ENCODE measurements at regions not wholly inside any gene's neighbourhood (a gene's known extent, or its start where the extent isn't known, plus 50 kb on each side); places are given as distances from the start of the nearest gene placed in this dataset.

GRCh38 chr12:20122274-20122673, 246.1 kb upstream of the PDE3A start:
- H3K27me3 Mint-ChIP-seq (ENCODE audit: low read depth in 3 of 3), result peaks cover 0 to 1% (median 0%) of the 10 kb centered on the region in 3 donors
- H3K27me3 ChIP-seq (ENCODE audit: control insufficient read depth in 2 of 2, insufficient read depth in 2 of 2, low read length in 2 of 2), result no peaks in the 10 kb centered on the region
- no peaks in the 10 kb centered on the region for H4K20me1 ChIP-seq (ENCODE audit: insufficient read depth, low read length)
- no peaks in the 10 kb centered on the region for H3K9me3 ChIP-seq (replicated peaks in 1 of 2; ENCODE audit: control insufficient read depth in 1 of 2, insufficient read depth in 1 of 2, low read length in 2 of 2)
- no peak overlapping the region for H3K4me3 Mint-ChIP-seq
- no peak overlapping the region for H3K4me3 ChIP-seq (replicated peaks in 1 of 3; ENCODE audit: low read depth in 2 of 3, low read length in 3 of 3)
- no peak overlapping the region for H3K27ac ChIP-seq (ENCODE audit: low read depth in 1 of 2, low read length in 2 of 2)
- H3K79me2 ChIP-seq (ENCODE audit: insufficient read depth, low read length), result no peaks in the 10 kb centered on the region
- 81% methylated on average over 2 of the region's 4 CpGs for WGBS (ENCODE audit: insufficient coverage)
- H3K4me2 ChIP-seq (replicated peaks; ENCODE audit: extremely low read depth, low read length, poor library complexity, severe bottlenecking), result no peak overlapping the region
- TF ChIP-seq, protein P1, sequence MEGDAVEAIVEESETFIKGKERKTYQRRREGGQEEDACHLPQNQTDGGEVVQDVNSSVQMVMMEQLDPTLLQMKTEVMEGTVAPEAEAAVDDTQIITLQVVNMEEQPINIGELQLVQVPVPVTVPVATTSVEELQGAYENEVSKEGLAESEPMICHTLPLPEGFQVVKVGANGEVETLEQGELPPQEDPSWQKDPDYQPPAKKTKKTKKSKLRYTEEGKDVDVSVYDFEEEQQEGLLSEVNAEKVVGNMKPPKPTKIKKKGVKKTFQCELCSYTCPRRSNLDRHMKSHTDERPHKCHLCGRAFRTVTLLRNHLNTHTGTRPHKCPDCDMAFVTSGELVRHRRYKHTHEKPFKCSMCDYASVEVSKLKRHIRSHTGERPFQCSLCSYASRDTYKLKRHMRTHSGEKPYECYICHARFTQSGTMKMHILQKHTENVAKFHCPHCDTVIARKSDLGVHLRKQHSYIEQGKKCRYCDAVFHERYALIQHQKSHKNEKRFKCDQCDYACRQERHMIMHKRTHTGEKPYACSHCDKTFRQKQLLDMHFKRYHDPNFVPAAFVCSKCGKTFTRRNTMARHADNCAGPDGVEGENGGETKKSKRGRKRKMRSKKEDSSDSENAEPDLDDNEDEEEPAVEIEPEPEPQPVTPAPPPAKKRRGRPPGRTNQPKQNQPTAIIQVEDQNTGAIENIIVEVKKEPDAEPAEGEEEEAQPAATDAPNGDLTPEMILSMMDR (IDR thresholded peaks at IDR 0.05), result no peak
- H3K4me1 Mint-ChIP-seq, result no peaks in the 10 kb centered on the region
- H3K4me1 ChIP-seq (ENCODE audit: control insufficient read depth in 1 of 2, insufficient read depth in 2 of 2, low read length in 2 of 2), result no peaks in the 10 kb centered on the region
- no peak overlapping the region for H2AFZ ChIP-seq (ENCODE audit: insufficient read depth, low read depth, low read length, poor library complexity, severe bottlenecking)
- H3K27ac Mint-ChIP-seq, result no peak overlapping the region
- H3K36me3 ChIP-seq (replicated peaks in 1 of 2; ENCODE audit: control insufficient read depth in 1 of 2, insufficient read depth in 2 of 2, low read length in 2 of 2), result no peaks in the 10 kb centered on the region
- H3K36me3 Mint-ChIP-seq, result no peaks in the 10 kb centered on the region
- intact Hi-C loops (cut with micrococcal nuclease), result no loop called here
- H3K9me3 Mint-ChIP-seq, result peaks cover 0 to 2% (median 0%) of the 10 kb centered on the region in 7 donors
- no peak for DNase-seq
- H3K9ac ChIP-seq (ENCODE audit: insufficient read depth, low read length, poor library complexity, severe bottlenecking), result no peak overlapping the region

DNA sequence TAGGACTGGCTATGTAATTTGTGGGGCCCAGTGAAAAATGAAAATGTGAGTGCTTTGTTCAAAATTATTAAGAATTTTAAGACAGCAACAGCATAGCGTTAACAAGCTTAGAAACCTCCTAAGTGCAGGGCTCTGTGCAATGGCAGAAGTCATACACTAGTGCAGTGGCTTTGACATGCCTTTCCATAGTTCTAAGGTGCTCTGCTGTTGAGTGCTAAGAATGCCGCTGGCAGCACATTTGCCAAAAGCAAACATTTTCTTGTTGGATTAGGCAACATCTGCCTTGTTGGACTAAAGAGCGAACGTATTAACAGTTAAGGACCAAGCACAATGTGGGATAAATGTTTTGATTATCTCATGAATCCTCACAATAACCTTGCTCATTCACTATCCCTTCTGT, 244.9 kb upstream of the PDE3A start:
- intact Hi-C loops (cut with micrococcal nuclease), result no loop called here
- Mint-ChIP-seq H3K36me3 (no peaks in the 10 kb centered on the region), H3K4me1 (no peaks in the 10 kb centered on the region), H3K4me3 (no peak overlapping the region), H3K27ac (peak overlapping the region in 1 of 7 donors; percentile 17), H3K27me3 (ENCODE audit: low read depth in 3 of 3) (peaks cover 0 to 1% (median 0%) of the 10 kb centered on the region in 3 donors), H3K9me3 (peaks cover 0 to 2% (median 0%) of the 10 kb centered on the region in 7 donors)
- H3K36me3 ChIP-seq (replicated peaks in 1 of 2; ENCODE audit: control insufficient read depth in 1 of 2, insufficient read depth in 2 of 2, low read length in 2 of 2), result no peaks in the 10 kb centered on the region
- no peak overlapping the region for H2AFZ ChIP-seq (ENCODE audit: insufficient read depth, low read depth, low read length, poor library complexity, severe bottlenecking)
- H3K27ac ChIP-seq (ENCODE audit: low read depth in 1 of 2, low read length in 2 of 2), result no peak overlapping the region
- TF ChIP-seq, protein P1 (IDR thresholded peaks at IDR 0.05), result no peak
- H3K9ac ChIP-seq (ENCODE audit: insufficient read depth, low read length, poor library complexity, severe bottlenecking), result no peak overlapping the region
- 100% methylated on average over 2 of the region's 4 CpGs for WGBS (ENCODE audit: insufficient coverage)
- no peaks in the 10 kb centered on the region for H3K4me1 ChIP-seq (ENCODE audit: control insufficient read depth in 1 of 2, insufficient read depth in 2 of 2, low read length in 2 of 2)
- no peak overlapping the region for H3K4me3 ChIP-seq (replicated peaks in 1 of 3; ENCODE audit: low read depth in 2 of 3, low read length in 3 of 3)
- H3K79me2 ChIP-seq (ENCODE audit: insufficient read depth, low read length), result no peaks in the 10 kb centered on the region
- H3K4me2 ChIP-seq (replicated peaks; ENCODE audit: extremely low read depth, low read length, poor library complexity, severe bottlenecking), result no peak overlapping the region
- H3K9me3 ChIP-seq (replicated peaks in 1 of 2; ENCODE audit: control insufficient read depth in 1 of 2, insufficient read depth in 1 of 2, low read length in 2 of 2), result no peaks in the 10 kb centered on the region
- DNase-seq, result no peak
- H4K20me1 ChIP-seq (ENCODE audit: insufficient read depth, low read length), result no peaks in the 10 kb centered on the region
- no peaks in the 10 kb centered on the region for H3K27me3 ChIP-seq (ENCODE audit: control insufficient read depth in 2 of 2, insufficient read depth in 2 of 2, low read length in 2 of 2)
